Sciatic nerve (tissue), 2 donors: ENCODE measurements at regions not wholly inside any gene's neighbourhood (a gene's known extent, or its start where the extent isn't known, plus 50 kb on each side); places are given as distances from the start of the nearest gene placed in this dataset.
"Not testable (repeated sequence)": the region's sequence is repeated elsewhere in the genome, so short reads cannot be mapped to it uniquely, and the experiment has no call there.

Source experiments
- ATAC-seq: fragments of 200-7000 bp; cut with Tn5 transposase; one replicate; pipeline ENCODE4 v1.9.1; 2020; ENCODE audit warnings: mild to moderate bottlenecking, moderate library complexity
- DNase-seq: peaks from one replicate; pipeline ENCODE4 v3.0.0-alpha.2; 2020; ENCODE audit warnings: low spot score
- intact Hi-C: fragments of 100-400 bp; cut with DNase I; formaldehyde crosslinking; loops from one replicate; pipeline ENCODE4 v1.14.2; 2022
- donor health status: DM: no; HTN: no; CAD: no.
- donor health status: DM: no; HTN: no; CAD: no.

DNA sequence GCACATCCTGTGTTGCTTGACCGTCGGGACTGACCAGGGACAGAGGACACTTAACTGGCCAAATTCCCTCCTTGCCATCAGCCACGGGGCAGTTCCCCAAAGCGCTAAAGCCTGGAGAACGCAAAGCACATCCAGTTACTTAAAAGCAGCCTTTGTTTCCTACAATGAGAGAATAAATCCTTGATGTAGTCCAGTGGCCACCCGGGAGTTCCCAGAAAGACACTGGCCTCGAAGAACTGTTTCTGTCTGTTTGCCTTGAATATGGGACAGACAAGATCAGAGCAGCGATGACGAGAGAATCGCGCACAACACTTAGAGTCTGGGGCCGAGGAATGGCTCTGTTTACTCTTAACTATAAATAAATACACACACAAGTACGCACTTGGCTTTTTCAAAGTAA, 102.2 kb downstream of the TNFAIP2 start:
- ATAC-seq, result peak; percentile 84
- no peak for DNase-seq
- intact Hi-C loops, result loop anchor here (5.0 kb wide), 1 partner anchor 1148 kb away; no protein-coding TSS in a partner anchor

DNA sequence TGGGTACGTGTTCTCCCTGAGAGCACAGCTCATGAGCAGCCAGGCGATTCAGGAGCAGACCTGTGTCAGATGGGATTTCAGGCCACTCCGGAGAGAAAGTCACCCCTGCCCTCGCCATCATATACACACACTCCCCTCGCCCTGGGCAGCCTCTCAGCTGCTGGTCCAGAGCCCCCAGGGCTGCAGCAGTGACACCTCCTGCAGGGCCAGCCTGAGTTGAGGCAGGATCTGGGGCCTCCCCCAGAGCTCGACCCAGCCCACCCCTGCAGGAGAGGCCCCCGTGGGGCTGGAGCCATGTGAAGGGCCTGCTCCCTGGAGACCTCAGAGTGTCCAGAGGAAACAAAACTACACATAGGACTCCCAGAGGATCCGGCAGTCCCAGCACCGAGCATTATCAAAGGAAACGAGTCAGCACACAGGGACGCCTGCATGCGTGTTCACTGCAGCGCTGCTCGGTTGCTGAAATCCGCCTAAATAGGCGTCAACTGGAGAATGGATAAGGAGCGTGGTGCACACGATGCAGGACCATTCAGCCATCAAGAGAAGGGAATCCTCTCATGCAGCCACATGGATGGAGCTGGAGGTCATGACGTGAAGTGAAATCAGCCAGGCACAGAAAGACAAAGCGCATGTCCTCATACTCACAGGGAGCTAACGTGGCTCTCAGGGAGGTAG, 104.0 kb downstream of the TNFAIP2 start:
- intact Hi-C loops, result loop anchor here (5.0 kb wide), 1 partner anchor 1150 kb away; no protein-coding TSS in a partner anchor
- ATAC-seq (no peak), DNase-seq (no peak)

DNA sequence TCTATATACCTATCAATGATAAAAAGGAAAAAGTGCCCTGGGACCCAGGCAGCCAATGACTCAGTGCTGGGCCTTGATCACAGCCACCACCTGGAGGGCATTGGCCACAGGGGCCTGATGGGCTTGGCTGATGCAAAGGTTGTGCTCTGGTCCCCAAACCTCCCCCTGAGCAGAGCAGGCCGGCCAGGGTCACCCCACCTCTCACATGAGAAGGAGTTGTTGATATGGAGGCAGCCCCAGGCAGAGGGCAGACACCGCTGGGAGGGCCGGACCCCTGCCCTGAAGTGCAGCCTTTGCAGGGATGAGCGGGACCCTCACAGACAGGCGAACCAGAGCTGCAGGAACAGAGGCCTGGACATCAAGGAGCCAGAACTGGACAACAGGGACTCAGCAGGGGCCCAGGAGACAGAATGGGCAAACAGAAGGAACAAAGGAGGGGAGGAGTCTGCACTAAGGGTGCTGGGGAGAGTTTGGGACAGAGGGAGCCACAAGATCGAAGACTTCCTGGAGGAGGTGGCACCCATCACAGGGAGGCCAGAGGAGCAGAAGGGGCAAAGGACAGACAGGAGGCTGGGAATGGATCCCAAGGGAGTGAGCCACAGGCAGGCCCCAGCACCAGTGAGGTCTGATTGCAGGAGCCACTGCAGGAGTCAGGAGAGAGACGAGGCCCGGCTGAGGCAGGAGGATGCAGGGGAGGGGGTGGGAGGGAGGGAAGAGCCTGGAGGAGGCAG, 105.0 kb downstream of the TNFAIP2 start:
- DNase-seq, result no peak
- no peak for ATAC-seq
- intact Hi-C loops, result loop anchor here (5.0 kb wide), 1 partner anchor 1151 kb away; no protein-coding TSS in a partner anchor

DNA sequence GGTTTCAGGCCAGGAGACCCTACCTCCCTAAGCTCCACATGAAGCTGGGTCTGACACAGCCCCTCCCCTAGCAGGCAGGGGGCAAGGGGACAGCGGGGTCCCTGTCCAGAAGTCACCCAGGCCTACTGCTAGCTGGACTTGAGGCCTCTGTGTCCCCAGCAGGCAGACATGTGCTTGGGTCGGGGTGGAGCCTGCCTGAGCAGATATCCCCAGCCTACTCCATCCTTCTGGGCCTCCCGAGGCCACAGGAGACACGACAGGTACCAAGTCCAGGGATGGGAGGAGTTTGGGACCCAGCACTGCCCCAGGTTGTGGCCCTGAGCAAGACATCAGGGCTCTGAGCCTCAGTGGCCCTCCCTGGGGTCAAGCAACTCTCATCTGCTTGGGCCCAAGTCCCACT, 105.2 kb upstream of the EIF5 start:
- intact Hi-C loops, result loop anchor here (5.0 kb wide), 1 partner anchor 1152 kb away; no protein-coding TSS in a partner anchor
- no peak for DNase-seq
- ATAC-seq, result no peak

DNA sequence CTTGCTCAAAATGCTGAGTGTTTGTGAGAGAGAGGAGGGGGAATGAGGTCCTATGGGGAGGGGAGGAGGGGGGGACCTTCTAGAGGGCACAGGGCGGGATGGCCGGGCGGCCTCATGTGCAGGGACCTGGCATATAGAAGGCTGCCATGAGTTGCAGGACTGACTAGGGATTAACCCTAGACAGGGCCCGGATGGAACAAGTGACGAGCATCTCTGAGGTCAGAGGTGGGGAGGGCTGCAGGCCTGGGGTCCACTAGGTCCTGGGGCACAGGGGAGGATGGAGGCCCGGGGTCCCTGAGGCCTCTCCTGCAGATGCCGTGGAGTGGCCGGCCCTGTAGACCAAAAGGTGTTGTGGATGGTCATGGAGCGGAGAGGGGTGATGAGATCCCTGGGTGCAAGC, 104.0 kb upstream of the EIF5 start:
- ATAC-seq (no peak), DNase-seq (no peak)
- intact Hi-C loops, result no loop called here

DNA sequence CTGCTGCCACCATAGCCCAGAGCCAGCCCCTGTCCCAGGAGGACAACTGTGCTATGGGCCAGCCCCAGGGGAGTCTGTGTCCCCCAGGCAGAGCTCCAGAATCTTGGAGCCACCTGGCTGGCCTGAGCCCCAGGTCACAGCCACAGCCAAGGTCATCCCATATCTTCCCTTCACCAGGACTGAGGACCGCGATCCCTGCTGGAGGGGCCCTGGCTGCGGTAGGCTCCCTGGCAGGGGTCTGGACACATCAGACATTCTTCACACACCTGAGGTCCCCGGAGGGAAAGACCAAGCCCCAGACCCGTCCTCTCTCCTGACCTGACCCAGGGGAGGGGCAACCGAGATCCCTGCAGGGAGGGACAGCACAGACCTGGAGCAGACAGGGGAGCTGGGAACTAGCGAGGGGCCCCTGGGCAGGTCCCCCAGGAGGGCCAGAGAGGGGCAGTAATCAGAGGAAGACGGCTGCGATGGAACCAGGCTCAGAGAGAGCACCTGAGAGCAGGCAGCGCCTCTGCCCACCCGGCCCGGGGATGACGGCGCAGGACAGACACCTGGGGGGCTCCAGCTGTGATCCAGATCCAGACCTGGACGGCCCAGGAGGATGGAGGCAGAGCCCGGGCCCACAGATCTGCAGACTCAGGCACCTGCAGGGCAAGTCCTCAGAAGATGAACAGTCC, 103.2 kb upstream of the EIF5 start:
- ATAC-seq (no peak), DNase-seq (no peak)
- intact Hi-C loops, result no loop called here

DNA sequence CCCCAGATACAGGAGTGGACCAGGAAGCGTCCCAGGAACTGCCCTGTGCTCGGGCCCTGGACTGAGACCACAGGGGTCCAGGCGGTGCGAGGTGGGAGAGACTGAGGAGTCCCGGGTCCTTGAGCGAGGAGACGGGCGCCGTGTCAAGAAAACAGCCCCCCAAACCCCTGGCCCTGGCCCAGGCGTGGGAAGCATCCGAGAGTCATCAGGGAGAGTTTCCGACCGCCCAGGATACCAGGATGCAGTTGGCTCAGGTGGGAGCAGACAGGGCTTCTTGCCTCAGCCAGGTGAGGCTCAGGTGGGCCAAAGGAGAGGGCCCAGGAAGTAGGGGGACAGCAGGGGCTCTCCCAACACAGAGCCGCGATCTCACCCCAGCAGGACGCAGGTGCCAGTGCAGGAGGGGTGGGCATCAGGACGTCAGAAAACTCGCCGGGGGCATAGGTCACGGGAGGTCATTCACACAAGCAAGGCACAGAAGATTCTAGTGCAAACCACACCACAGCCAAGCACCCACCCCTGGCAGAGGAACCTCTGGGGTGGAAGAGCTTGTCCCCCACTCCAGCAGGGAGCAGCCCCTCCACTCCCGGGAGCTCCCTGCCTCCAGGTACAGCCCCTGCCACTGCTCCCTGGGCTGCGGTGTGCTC, 102.5 kb upstream of the EIF5 start:
- no peak for ATAC-seq
- no peak for DNase-seq
- intact Hi-C loops, result no loop called here

DNA sequence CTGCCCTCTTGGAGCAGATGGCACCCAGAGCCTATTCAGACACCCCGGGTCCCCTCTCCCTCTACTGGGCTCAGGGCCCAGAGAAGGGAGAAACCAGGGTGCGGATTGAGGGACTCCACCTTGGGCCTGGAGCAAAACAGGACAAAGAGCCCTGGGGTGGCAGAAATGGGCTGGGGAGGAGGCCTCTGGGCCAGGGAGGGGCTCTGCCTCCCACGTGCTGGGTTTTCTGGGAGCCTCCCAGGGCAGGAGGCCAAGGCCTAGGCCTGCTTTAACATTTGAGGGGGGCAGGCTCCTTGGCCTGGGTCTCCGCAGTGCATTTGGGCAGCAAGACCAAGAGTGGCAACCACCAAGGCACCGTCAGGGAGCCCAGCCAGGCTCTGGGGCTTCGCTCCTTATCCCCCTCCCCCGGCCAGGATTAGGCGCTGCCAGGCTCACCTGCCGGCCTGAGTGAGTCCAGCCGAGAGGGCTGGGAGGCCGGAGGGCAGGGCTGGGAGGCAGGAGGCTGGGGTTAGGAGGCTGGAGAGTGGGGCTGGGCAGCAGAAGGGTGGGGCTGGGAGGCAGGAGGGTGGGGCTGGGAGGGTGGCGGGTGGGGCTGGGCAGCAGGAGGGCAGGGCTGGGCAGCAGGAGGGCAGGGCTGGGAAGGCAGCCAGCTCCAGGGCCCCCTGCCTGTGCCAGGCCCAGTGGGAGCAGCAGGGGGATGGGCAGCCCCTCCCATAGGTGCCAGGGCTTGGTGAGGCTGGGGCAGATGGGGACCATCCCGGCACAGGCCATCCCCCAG, 101.8 kb upstream of the EIF5 start:
- ATAC-seq (no peak), DNase-seq (no peak)
- intact Hi-C loops, result no loop called here

DNA sequence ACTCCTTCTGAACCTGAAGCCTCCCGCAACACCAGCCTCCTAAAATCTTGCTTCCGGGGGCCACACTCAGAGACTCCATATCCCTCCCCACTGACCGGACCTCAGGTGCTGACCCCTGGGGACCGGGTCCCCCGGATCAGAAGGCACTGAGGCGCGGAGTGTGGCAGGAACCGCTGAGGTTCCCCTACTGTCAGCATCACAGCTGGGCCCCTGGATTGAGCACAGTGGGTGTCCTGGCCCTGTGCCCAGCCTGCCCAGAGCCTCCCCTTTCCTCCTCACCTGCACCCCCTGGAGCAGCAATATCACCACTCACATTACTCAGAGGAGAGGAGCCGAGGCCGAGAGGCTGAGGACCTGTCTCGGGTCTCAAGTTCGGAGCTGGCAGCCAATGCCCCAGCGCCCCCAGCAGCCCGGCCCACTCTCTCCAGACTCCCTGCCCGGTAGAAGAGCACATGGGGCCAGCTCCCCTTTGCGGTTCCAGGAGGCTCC, 101.2 kb upstream of the EIF5 start:
- ATAC-seq, result no peak
- no peak for DNase-seq
- intact Hi-C loops, result no loop called here

DNA sequence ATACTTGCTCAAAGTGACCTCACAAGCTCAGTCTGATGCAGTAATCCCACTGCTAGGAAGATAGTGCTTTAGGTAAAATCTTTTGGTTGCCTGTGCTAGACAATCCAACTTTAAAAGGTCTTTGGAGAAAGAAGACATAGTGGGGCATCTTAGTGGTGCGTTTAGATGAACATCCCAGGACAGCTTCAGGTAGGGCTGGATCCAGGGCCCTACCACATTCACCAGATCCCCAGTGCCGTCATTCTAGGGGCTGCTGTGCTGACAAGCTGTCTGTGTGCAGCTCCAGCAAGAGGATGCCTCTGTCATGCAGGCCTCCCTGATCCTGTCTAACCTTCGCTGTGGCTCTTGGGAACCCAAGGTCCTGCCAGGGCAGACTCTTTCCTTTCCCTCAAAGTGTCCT, 100.7 kb upstream of the EIF5 start:
- DNase-seq, result no peak
- no peak for ATAC-seq
- intact Hi-C loops, result no loop called here

DNA sequence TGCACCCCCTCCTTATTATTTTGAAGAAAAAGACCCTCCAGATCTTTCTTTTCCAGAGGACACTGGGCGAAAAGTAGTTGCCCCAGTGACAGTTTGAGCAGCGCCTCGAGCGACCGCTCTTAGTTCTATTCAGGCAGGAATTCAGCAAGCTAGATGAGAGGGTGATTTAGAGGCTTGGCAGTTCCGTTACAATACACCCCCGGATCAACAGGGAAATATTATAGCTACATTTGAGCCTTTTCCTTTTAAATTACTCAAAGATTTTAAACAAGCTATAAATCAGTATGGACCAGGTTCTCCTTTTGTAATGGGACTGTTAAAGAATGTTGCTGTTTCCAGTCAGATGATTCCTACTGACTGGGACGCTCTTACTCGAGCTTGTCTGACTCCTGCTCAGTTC, 99.2 kb upstream of the EIF5 start:
- ATAC-seq, DNase-seq, intact Hi-C loops: not testable (repeated sequence)

DNA sequence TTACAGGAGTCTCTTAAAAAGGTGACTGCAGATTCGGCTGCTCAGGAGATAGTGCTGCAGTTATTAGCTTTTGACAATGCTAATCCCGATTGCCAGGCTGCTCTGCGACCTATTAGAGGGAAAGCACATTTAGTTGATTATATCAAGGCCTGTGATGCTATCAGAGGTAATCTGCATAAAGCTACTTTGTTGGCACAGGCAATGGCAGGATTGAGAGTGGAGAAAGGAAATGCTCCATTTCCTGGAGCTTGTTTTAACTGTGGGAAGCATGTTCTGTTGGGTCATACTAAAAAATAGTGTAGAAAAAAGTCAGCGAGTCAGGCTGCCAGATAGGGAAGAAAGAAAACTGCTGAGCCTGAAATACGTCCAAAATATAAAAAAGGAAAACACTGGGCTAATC, 98.5 kb upstream of the EIF5 start:
- DNase-seq, ATAC-seq, intact Hi-C loops: not testable (repeated sequence)

DNA sequence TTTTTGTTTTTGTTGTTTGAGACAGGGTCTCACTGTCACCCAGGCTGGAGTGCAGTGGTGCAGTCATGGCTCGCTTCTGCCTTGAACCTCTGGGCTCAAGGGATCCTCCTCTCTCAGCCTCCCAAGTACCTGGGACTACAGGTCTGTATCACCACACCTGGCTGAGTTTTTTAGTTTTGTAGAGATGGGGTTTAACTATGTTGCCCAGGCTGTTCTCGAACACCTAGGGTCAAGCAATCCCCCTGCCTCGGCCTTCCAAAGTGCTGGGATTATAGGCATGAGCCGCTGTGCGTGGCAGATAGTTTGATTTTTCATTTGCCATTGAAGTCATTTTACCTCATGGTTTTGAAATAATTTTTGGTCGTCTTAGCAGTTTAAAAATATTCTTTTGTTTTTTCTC, 94.3 kb upstream of the EIF5 start:
- intact Hi-C loops, result no loop called here
- ATAC-seq (no peak), DNase-seq (no peak)

DNA sequence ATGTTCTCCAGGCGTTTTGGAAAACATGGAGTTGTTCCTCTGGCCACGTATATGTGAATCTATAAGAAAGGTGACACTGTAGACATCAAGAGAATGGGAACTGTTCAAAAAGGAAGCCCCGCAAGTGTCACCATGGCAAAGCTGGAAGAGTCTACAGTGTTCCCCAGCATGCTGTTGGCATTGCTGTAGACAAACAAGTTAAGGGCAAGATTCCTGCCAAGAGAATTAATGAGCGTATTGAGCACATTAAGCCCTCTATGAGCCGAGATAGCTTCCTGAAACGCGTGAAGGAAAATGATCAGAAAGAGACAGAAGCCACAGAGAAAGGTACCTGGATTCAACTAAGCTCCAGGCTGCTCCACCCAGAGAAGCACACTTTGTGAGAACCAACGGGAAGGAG, 92.5 kb upstream of the EIF5 start:
- ATAC-seq, result no peak
- DNase-seq, result no peak
- intact Hi-C loops, result no loop called here

DNA sequence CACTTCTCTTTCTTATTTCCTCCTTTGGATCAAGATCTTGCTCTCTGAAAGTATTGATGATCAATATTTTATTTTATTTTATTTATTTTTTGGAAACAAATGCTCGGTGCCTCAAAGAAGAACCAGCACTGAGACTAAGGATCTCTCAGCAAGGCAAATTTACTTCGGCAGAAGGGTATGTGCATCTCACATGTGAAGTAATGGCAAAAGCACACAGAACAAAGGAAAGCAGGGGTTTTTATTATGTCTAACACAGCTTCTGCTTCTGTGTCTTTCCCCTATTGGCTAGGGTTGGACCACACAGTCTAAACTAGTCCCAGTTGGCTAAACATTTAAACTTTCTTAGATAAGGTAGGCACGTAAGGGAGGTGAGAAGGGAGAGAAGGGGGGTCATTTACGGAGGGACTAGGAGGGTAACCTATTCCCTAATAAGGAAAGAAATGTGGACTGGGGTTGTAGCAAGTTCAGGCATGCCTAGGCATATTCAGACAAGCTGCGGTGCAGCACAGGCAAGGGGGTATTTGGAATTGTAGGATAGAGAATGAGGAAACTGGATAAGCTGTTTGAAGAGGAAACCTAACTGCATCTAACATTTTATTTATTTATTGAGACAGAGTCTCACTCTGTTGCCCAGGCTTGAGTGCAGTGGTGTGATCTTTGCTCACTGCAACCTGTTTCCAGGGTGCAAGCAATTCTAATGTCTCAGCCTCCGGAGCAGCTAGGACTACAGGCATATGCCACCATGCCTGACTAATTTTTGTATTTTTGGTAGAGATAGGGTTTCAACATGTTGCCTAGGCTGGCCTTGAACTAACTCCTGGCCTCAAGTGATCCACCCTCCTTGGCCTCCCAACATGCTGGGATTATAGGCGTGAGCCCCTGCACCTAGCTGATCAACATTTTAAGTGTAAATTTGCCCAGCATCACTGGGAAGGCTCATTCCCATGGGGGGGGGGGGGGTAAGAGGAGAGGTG, 90.0 kb upstream of the EIF5 start:
- intact Hi-C loops, result no loop called here
- DNase-seq (no peak), ATAC-seq (no peak)

DNA sequence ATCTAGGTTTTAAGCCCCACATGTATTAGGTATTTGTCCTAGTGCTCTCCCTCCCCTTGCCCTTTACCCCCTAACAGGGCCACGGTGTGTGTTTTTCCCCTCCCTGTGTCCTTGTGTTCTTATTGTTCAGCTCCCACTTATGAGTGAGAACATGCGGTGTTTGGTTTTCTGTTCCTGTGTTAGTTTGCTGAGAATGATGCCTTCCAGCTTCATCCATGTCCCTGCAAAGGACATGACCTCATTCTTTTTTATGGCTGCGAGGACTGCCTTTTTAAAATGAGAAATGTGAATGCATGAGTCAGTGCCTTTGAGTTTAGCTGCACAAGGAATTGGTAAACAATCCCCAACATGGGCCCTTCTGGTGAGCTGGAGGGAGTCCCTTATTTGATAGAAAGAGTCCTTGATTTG, 88.4 kb upstream of the EIF5 start:
- intact Hi-C loops, ATAC-seq, DNase-seq: not testable (repeated sequence)

DNA sequence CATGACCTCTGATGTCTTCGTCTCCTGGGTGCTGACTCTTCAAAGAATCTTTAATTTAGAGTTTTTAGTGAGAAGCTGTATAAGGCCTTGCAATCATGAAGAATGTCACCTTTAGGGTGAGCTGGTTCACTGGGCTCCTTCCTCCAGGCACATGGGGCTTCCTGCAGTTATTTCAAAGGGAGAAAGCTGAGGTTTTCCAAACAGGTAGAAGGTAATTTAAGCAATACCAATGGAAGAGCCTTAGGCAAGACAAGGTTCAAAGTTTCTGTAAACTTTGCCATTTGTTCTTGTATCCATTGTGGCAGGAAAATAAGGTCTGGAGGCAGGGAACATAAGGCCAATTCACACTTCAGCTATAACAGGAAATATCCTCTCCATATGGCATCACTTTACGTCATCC, 88.0 kb upstream of the EIF5 start:
- DNase-seq (no peak), ATAC-seq (no peak)
- intact Hi-C loops, result no loop called here

DNA sequence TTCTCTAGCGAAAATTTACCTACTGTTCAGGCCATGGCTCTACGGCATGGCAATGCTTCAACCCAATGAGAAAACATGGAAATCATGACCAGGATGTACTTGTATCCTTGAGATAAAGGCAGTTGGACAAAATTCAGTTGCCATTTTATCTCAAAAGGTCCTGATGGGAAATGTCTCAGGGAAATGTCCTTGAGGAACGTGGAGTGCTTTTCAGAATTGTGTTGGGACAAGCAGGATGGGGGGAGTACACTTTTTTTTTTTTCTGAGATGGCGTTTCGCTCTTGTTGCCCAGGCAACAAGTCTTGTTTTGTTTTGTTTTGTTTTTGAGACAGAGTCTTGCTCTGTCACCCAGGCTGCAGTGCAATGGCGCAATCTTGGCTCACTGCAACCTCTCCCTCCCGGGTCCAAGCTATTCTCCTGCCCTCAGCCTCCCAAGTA, 86.8 kb upstream of the EIF5 start:
- intact Hi-C loops, result no loop called here
- ATAC-seq, result no peak
- no peak for DNase-seq
